ENCODE measurements at regions not wholly inside any gene's neighbourhood (a gene's known extent, or its start where the extent isn't known, plus 50 kb on each side); places are given as distances from the start of the nearest gene placed in this dataset.

- TF ChIP-seq CTCF (optimal IDR thresholded peaks at IDR 0.05 in 1 of 3, IDR thresholded peaks at IDR 0.05 in 1 of 3, conservative IDR thresholded peaks at IDR 0.05 in 1 of 3; ENCODE audit: extremely low read depth in 1 of 3, insufficient read depth in 2 of 3, low read length in 3 of 3) (no peak), EZH2 (IDR thresholded peaks at IDR 0.05; ENCODE audit: low read length) (no peak)
Observed at GRCh38 chr4:103410386-103410785, 212.2 kb upstream of the CENPE start.
